HUES6 (cell line): ENCODE measurements at regions not wholly inside any gene's neighbourhood (a gene's known extent, or its start where the extent isn't known, plus 50 kb on each side); places are given as distances from the start of the nearest gene placed in this dataset.
"Not testable (repeated sequence)": the region's sequence is repeated elsewhere in the genome, so short reads cannot be mapped to it uniquely, and the experiment has no call there.

Source experiments
- H3K27ac ChIP-seq: 2 replicates; pipeline ENCODE4 v1.7.0; 2013; ENCODE audit warnings: low read depth, mild to moderate bottlenecking, low read length, inconsistent platforms
- H3K27me3 ChIP-seq: 2 replicates; pipeline ENCODE4 v1.6.1; 2013; ENCODE audit warnings: low read length; ENCODE audit not compliant: control insufficient read depth, insufficient read depth
- H3K36me3 ChIP-seq: 2 replicates; pipeline ENCODE4 v1.6.1; 2013; ENCODE audit warnings: low read length; ENCODE audit not compliant: control insufficient read depth, insufficient read depth
- H3K4me1 ChIP-seq: 2 replicates; pipeline ENCODE4 v1.6.1; 2013; ENCODE audit warnings: low read length; ENCODE audit not compliant: control insufficient read depth, insufficient read depth
- H3K4me3 ChIP-seq: 2 replicates; pipeline ENCODE4 v1.5.1; 2013; ENCODE audit warnings: low read depth, low read length
- H3K9ac ChIP-seq: one replicate; pipeline ENCODE4 v1.6.1; 2013; ENCODE audit warnings: mild to moderate bottlenecking, low read length
- H3K9me3 ChIP-seq: 2 replicates; pipeline ENCODE4 v1.6.1; 2013; ENCODE audit warnings: low read depth, low read length; ENCODE audit not compliant: control insufficient read depth, insufficient read depth

- not testable (repeated sequence) for H3K9ac ChIP-seq, H3K9me3 ChIP-seq, H3K27ac ChIP-seq, H3K27me3 ChIP-seq, H3K4me1 ChIP-seq, H3K36me3 ChIP-seq, H3K4me3 ChIP-seq
These were observed 248.3 kb downstream of the CDH7 start for GRCh38 chr18:65998971-65999700.

GRCh38 chr18:65995206-65995605 is 244.4 kb downstream of the CDH7 start:
- no peaks in the 10 kb centered on the region for H3K9me3 ChIP-seq
- no peak overlapping the region for H3K9ac ChIP-seq
- no peaks in the 10 kb centered on the region for H3K36me3 ChIP-seq
- no peaks in the 10 kb centered on the region for H3K4me1 ChIP-seq
- H3K27ac ChIP-seq = no peak overlapping the region
- no peaks in the 10 kb centered on the region for H3K27me3 ChIP-seq
- H3K4me3 ChIP-seq = no peak overlapping the region

GRCh38 chr18:65994302-65994701 is 243.5 kb downstream of the CDH7 start:
- no peak overlapping the region for H3K4me3 ChIP-seq
- H3K27me3 ChIP-seq = no peaks in the 10 kb centered on the region
- H3K9ac ChIP-seq = no peak overlapping the region
- H3K36me3 ChIP-seq = no peaks in the 10 kb centered on the region
- no peaks in the 10 kb centered on the region; the same call in 1 of the 2 replicates for H3K4me1 ChIP-seq
- no peak overlapping the region for H3K27ac ChIP-seq
- no peaks in the 10 kb centered on the region for H3K9me3 ChIP-seq

DNA sequence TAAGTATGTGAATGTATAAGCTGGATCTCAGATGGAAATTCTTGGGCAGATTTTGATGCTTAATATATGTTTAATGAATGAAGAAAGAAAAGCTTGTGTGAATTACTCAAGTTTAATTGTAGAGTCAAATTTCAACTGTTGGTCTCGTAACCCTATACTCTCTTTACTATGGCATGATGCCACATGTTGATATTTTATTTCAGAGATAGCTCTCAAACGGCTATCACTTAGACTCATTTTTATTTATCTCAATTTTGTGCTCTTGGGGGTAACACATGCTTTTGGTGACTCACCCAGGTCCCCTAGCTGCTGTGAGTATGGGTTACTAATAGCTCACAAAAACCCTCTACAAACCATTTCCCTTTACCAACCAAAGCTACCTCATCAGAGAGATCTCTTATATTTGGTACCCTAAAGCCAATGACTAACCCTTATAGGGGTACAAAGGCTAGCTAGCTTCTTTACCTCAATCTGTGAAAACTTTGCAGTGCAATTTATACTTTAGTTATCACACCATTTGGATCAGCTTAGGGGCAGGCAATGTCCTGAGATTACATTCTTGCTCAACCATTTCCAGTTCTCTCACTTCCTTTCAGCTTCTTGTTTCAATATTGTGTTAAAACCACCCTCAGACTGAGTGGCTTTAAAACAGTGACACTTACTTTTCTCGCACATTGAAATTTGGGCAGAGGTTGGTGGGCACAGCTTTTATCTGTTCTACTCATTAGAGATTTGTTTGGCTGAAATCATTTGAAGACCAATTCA is 240.3 kb downstream of the CDH7 start:
- H3K9me3 ChIP-seq = no peaks in the 10 kb centered on the region

DNA sequence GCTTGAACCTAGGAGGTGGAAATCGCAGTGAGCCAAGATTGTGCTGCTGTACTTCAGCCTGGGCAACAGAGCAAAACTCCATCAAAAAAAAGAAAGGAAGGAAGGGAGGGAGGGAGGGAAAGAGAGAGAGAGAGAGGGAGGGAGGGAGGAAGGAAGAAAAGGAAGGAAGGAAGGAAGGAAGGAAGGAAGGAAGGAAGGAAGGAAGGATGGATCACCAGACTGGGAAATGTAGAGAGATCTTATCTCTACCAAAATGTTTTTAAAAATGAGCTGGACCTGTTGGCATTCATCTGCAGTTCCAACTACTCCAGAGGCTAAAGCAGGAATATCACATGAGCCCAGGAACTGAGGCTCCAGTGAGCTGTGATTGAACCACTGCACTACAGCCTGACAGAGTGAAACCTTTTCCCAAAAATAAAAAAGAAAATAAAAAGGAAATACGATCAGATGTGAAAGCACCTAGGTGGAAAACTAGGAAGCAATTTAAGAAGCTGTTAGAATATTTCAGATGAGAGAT is 239.4 kb downstream of the CDH7 start:
- no peaks in the 10 kb centered on the region for H3K27me3 ChIP-seq
- no peaks in the 10 kb centered on the region for H3K36me3 ChIP-seq
- H3K9ac ChIP-seq = no peak overlapping the region
- H3K9me3 ChIP-seq = no peaks in the 10 kb centered on the region
- peaks cover 9% of the 10 kb centered on the region; the same call in 1 of the 2 replicates for H3K4me1 ChIP-seq
- H3K4me3 ChIP-seq = no peak overlapping the region
- no peak overlapping the region for H3K27ac ChIP-seq

More for the DNA sequence above, 240.3 kb downstream of the CDH7 start:
- H3K36me3 ChIP-seq = no peaks in the 10 kb centered on the region
- H3K27ac ChIP-seq = no peak overlapping the region
- H3K9ac ChIP-seq = no peak overlapping the region
- H3K4me3 ChIP-seq = no peak overlapping the region
- no peaks in the 10 kb centered on the region for H3K27me3 ChIP-seq
- peaks cover 9% of the 10 kb centered on the region; the same call in 1 of the 2 replicates for H3K4me1 ChIP-seq

GRCh38 chr18:65988972-65989371 is 238.2 kb downstream of the CDH7 start:
- Histone ChIP-seq H3K4me1 (peaks cover 9% of the 10 kb centered on the region; the same call in 1 of the 2 replicates), H3K27me3 (no peaks in the 10 kb centered on the region), H3K36me3 (no peaks in the 10 kb centered on the region), H3K4me3 (no peak overlapping the region), H3K9me3 (no peaks in the 10 kb centered on the region), H3K27ac (no peak overlapping the region), H3K9ac (no peak overlapping the region)

GRCh38 chr18:65988386-65988785 is 237.6 kb downstream of the CDH7 start:
- no peaks in the 10 kb centered on the region for H3K36me3 ChIP-seq
- H3K9ac ChIP-seq = no peak overlapping the region
- H3K27ac ChIP-seq = no peak overlapping the region
- no peaks in the 10 kb centered on the region for H3K9me3 ChIP-seq
- H3K4me3 ChIP-seq = no peak overlapping the region
- no peaks in the 10 kb centered on the region for H3K27me3 ChIP-seq
- peaks cover 9% of the 10 kb centered on the region; the same call in 1 of the 2 replicates for H3K4me1 ChIP-seq

DNA sequence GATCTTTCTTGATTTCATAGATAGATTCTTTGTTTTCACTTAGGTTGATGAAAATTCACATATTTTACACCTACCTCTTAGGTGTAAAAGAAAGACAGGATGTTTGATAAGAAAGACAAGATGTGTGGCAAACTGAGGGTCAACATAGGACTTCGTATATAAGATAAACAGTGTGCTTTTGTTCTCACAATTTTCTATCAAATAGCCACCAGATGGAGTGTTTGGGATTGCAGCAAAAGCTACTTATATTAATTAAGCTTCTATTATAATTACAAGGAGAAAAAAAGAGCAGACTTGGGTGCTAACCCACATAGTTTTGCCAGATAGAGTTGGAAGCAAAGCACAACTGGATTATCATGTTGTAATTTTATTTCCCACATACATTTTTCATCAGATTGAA is 232.9 kb downstream of the CDH7 start:
- no peak overlapping the region for H3K9ac ChIP-seq
- no peak overlapping the region for H3K27ac ChIP-seq
- no peaks in the 10 kb centered on the region for H3K27me3 ChIP-seq

DNA sequence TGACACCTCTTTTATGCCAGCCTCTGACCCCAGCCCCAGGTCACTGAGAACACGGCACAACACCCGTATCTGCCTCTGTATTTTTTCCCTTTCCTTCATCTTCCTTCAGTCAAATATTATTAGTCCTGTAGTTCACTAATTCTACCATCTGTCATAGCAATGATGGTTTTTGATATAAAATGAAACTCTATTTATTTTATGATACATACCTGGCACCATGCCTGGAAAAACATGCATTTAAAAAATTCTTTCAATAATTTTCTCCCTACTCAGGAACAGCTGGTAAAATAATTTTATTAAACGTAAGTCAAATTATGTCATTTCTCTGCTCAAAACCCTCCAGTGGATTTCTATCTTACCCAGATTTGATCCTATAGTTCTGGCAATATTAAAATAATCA is 224.7 kb downstream of the CDH7 start:
- no peak overlapping the region for H3K27ac ChIP-seq
- H3K27me3 ChIP-seq = no peaks in the 10 kb centered on the region
- no peaks in the 10 kb centered on the region for H3K4me1 ChIP-seq
- no peak overlapping the region for H3K4me3 ChIP-seq
- H3K9me3 ChIP-seq = no peaks in the 10 kb centered on the region
- H3K36me3 ChIP-seq = no peaks in the 10 kb centered on the region
- H3K9ac ChIP-seq = no peak overlapping the region

More for the DNA sequence above, 232.9 kb downstream of the CDH7 start:
- no peaks in the 10 kb centered on the region for H3K36me3 ChIP-seq
- peaks cover 4% of the 10 kb centered on the region; the same call in 1 of the 2 replicates for H3K4me1 ChIP-seq
- no peak overlapping the region for H3K4me3 ChIP-seq
- H3K9me3 ChIP-seq = no peaks in the 10 kb centered on the region

DNA sequence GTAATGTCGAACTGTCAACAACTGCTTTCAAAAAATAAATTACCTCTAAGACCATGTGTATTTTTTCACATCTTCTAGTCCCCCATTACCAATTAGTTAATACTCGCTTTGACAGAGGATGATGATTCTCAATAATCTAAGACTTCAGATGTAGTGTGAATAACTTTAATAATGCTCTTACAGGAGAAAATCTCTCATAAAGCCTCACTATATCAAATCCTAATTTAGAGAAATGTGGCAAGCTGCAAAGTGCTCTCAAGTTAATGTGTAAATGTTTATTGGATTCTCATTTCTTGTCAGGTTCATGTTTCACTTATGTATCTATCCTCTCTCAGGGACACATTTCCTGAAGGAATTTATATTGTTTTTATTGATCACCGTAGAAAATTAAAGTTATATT is 223.9 kb downstream of the CDH7 start:
- H3K36me3 ChIP-seq = no peaks in the 10 kb centered on the region
- H3K27me3 ChIP-seq = no peaks in the 10 kb centered on the region
- H3K27ac ChIP-seq = no peak overlapping the region
- no peaks in the 10 kb centered on the region for H3K9me3 ChIP-seq
- H3K4me1 ChIP-seq = no peaks in the 10 kb centered on the region
- H3K9ac ChIP-seq = no peak overlapping the region
- no peak overlapping the region for H3K4me3 ChIP-seq
